Thoracic aorta (tissue), 2 donors: ENCODE measurements at regions not wholly inside any gene's neighbourhood (a gene's known extent, or its start where the extent isn't known, plus 50 kb on each side); places are given as distances from the start of the nearest gene placed in this dataset.

Experiments
- ATAC-seq: fragments of 150-250 bp; one replicate; pipeline ENCODE4 v1.8.0; 2017; ENCODE audit warnings: low read depth; ENCODE audit not compliant: insufficient number of reproducible peaks, low FRiP score
- DNase-seq: peaks from one replicate; pipeline ENCODE4 v3.0.0-alpha.2; 2020; ENCODE audit warnings: low spot score
- H3K27ac ChIP-seq, 2 donors: fragments of 200-600 bp; sonication (generic); 1 replicate in 1 of 2; 2 replicates in 1 of 2; pipeline ENCODE4 v1.5.1; 2016; ENCODE audit warnings: mild to moderate bottlenecking in 2 of 2, moderate library complexity in 2 of 2
- H3K27me3 ChIP-seq: fragments of 200-600 bp; sonication (generic); replicated peaks from 2 replicates; pipeline ENCODE4 v1.6.0; 2016; ENCODE audit warnings: mild to moderate bottlenecking; ENCODE audit not compliant: insufficient read depth
- H3K36me3 ChIP-seq: fragments of 200-600 bp; sonication (generic); one replicate; pipeline ENCODE4 v1.5.1; 2016
- H3K4me1 ChIP-seq, 2 donors: fragments of 200-600 bp; sonication (generic); 1 replicate in 1 of 2; 2 replicates in 1 of 2; pipeline versions ENCODE4 v1.5.1 to v1.6.0; 2016; ENCODE audit warnings: low read depth in 2 of 2, mild to moderate bottlenecking in 1 of 2; ENCODE audit not compliant: control insufficient read depth in 1 of 2
- H3K4me3 ChIP-seq: fragments of 200-600 bp; sonication (generic); 2 replicates; pipeline ENCODE4 v1.5.1; 2016; ENCODE audit warnings: mild to moderate bottlenecking
- H3K9me3 ChIP-seq: fragments of 200-600 bp; sonication (generic); 2 replicates; pipeline ENCODE4 v1.5.1; 2016
- TF ChIP-seq, protein P1 (sequence below): fragments of 200-600 bp; sonication (generic); IDR thresholded peaks from one replicate; pipeline ENCODE4 v1.5.1; 2019; ENCODE audit warnings: antibody characterized with exemption

DNA sequence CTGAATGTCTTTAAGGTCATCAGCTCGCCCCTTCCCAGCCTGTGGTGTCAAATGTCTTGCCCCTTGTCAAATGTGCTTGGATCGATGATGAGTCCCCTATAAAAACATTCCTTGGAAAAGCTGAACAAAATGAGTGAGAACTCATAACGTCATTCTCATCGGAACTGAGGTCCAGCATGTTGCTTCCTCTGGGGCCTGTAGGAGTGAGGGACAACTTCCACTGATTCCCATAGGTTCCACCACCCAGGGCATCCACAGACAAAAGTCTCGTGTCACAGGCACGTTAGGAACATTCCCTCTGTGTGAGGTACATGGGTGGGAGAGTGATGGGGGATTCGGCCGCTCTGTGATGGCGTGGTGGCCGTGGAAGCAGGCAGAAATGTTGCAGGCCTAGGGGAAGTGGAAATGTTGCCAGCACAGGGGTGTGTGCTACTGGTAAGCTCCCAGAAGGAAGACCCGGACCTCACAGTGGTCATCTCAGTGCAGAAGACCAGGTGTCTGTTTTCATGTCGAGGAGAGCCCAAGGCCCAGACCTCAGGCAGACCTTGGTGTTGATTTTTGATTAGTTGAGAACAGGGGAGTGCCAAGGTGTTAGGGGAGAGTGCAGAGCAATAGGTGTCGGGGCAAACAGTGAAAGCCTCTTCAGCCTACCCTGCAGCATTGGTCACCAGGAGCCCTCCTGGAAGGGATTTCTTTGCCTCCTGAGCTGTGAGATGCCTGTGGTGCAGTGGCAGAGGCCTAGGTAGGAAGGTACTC lies 96.8 kb downstream of the SNRPN start:
- no peak for DNase-seq
- Histone ChIP-seq H3K36me3 (peaks cover 96% of the 10 kb centered on the region), H3K9me3 (peaks cover 100% of the 10 kb centered on the region), H3K4me3 (no peak overlapping the region), H3K4me1 (no peaks in the 10 kb centered on the region), H3K27ac (no peak overlapping the region), H3K27me3 (no peaks in the 10 kb centered on the region)
- TF ChIP-seq, protein P1, sequence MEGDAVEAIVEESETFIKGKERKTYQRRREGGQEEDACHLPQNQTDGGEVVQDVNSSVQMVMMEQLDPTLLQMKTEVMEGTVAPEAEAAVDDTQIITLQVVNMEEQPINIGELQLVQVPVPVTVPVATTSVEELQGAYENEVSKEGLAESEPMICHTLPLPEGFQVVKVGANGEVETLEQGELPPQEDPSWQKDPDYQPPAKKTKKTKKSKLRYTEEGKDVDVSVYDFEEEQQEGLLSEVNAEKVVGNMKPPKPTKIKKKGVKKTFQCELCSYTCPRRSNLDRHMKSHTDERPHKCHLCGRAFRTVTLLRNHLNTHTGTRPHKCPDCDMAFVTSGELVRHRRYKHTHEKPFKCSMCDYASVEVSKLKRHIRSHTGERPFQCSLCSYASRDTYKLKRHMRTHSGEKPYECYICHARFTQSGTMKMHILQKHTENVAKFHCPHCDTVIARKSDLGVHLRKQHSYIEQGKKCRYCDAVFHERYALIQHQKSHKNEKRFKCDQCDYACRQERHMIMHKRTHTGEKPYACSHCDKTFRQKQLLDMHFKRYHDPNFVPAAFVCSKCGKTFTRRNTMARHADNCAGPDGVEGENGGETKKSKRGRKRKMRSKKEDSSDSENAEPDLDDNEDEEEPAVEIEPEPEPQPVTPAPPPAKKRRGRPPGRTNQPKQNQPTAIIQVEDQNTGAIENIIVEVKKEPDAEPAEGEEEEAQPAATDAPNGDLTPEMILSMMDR = no peak
- ATAC-seq = no peak

DNA sequence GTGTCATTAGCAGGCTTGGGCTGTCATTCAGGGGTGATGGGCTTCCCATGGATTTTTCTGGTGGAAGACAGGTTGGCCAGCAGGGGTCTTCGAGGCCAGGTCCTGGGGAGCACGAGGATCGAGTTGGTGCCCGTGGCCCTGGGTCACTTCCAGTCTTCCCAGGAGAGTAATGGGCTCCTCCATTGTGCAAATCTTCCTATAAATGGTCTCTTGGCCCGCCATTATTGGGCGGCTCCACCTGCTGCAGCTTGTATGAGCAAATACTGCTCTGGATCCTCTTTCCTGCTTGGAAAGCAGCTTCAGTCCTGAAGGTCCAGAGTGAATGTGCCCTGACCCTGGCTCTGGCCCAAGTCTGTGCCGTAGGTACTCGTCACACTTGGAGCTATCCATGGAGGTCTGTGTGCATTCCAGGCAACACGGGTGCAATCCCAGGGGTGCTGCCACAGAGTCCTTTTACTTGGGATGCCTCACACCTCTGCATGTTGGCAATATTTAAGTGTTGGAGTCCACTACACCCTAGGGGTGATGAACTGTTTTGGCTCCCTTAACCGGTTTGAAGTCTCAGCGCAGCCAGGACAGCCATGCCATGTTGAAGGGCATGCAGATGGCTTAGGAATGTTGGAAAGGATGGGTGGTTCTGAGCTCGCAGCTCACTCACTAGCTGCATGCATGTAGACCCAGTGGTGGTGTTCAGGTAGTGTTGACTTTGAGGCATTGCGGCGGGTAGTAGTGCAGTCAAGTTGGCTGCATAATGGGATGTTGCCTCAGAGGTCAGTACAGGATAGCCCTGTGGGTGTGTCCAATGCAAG lies 97.6 kb downstream of the SNRPN start:
- TF ChIP-seq, protein P1 = no peak
- H3K36me3 ChIP-seq = peaks cover 96% of the 10 kb centered on the region
- DNase-seq (no peak), ATAC-seq (no peak)
- H3K27ac ChIP-seq = no peak overlapping the region
- no peaks in the 10 kb centered on the region for H3K27me3 ChIP-seq
- H3K4me3 ChIP-seq = no peak overlapping the region
- H3K4me1 ChIP-seq = no peaks in the 10 kb centered on the region
- H3K9me3 ChIP-seq = peaks cover 100% of the 10 kb centered on the region

DNA sequence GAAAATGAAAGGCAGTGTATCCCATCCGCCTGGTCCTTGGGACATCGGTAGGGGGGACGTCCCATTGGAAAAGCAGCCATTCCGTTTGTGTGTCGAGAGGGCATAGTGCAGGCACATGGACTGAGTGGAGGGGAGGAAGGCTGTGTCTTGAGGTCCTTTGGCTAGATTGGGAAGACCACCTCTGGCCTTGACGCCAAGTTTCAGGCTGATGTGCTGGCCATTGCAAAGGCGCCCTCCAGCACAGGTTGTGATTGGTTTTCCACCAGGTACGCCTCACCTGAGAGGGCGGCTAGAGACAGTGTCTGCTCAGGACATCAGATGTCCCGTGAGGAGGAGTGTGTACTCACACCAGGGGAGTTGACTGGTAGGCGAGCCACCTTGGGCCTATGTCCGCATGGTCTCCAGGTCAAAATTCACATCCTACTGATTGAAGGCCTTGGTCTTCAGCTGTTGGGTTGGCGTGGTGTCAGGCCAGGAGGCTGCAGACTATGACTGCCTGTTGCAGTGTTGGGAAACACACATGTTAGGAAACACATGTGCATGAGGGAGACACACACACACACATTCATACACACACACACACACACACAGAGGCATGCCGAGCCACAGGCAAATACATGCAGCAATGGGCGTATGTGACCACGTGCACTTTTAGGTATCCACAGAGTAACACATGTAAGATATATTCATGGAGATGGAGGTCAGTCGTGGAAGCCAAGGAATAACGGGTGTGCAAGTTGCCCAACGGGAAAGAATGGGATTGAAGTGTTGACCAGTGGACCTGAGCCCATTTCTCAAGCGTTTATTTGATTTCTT lies 98.4 kb downstream of the SNRPN start:
- Histone ChIP-seq H3K9me3 (peaks cover 100% of the 10 kb centered on the region), H3K4me3 (no peak overlapping the region), H3K27ac (no peak overlapping the region), H3K27me3 (no peaks in the 10 kb centered on the region), H3K4me1 (no peaks in the 10 kb centered on the region), H3K36me3 (peaks cover 96% of the 10 kb centered on the region)
- ATAC-seq (no peak), DNase-seq (no peak)
- TF ChIP-seq, protein P1 = no peak

DNA sequence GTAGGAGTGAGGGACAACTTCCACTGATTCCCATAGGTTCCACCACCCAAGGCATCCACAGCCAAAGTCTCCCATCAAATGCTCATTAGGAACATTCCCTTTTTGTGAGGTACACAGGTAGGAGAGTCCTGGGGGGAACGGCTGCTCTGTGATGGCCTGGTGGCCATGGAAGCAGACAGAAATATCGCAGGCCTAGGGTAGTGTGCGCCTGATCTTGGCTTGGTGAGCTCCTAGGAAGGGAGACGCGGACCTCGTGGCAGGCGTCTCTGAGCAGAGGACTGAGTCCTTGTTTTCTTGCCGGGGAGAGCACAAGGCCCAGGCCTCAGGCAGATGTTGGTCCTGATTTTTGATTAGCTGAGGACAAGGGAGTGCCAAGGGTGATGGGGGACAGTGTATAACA lies 99.5 kb downstream of the SNRPN start:
- Histone ChIP-seq H3K9me3 (peaks cover 100% of the 10 kb centered on the region), H3K36me3 (peaks cover 98% of the 10 kb centered on the region), H3K27ac (no peak overlapping the region), H3K27me3 (no peaks in the 10 kb centered on the region), H3K4me3 (peak overlapping the region; percentile 19), H3K4me1 (no peaks in the 10 kb centered on the region)
- no peak for ATAC-seq
- TF ChIP-seq, protein P1 = no peak
- no peak for DNase-seq

DNA sequence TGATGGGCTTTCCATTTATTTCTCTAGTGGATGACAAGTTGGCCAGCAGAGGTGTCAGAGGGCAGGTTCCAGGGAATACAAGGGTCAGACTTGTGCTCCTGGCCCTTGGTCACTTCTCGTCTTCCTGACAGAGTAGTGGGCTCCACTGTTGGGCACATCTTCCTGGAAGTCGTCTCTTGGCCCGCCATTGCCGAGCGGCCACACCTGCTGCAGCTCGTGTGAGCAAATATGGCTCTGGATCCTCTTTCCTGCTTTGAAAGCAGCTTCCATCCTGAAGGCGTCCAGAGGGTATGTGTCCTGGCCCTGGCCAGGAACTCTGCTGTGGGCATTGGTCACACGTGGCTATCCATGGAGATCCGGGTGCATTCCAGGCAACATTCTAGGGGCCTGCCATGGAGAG lies 100.2 kb downstream of the SNRPN start:
- ATAC-seq = no peak
- H3K4me1 ChIP-seq = no peaks in the 10 kb centered on the region
- no peak for DNase-seq
- TF ChIP-seq, protein P1 = no peak
- H3K27me3 ChIP-seq = no peaks in the 10 kb centered on the region
- no peak overlapping the region for H3K27ac ChIP-seq
- peaks cover 100% of the 10 kb centered on the region for H3K9me3 ChIP-seq
- H3K36me3 ChIP-seq = peaks cover 98% of the 10 kb centered on the region
- no peak overlapping the region for H3K4me3 ChIP-seq
